Psoas muscle (tissue), 7 donors: ENCODE measurements at regions not wholly inside any gene's neighbourhood (a gene's known extent, or its start where the extent isn't known, plus 50 kb on each side); places are given as distances from the start of the nearest gene placed in this dataset.

Experiments used
- ATAC-seq, 4 donors: fragments of 200-7000 bp; cut with Tn5 transposase; one replicate each; pipeline ENCODE4 v1.9.1; 2020; ENCODE audit warnings: moderate library complexity in 3 of 4, mild to moderate bottlenecking in 2 of 4
- DNase-seq, 2 donors: peaks; one replicate each; pipeline ENCODE4 v3.0.0-alpha.2; 2020
- H3K27ac ChIP-seq: fragments of 200-600 bp; one replicate; pipeline ENCODE4 v1.8.0; 2022
- H3K27me3 ChIP-seq, 3 donors: fragments of 200-600 bp in 1 of 3; one replicate each; pipeline versions ENCODE4 v1.6.1 to v1.8.0; 2013 to 2022; ENCODE audit warnings: low read length in 2 of 3, mild to moderate bottlenecking in 2 of 3, moderate library complexity in 1 of 3; ENCODE audit not compliant: insufficient read depth in 3 of 3
- H3K36me3 ChIP-seq, 2 donors: fragments of 200-600 bp in 1 of 2; one replicate each; pipeline versions ENCODE4 v1.6.1 to v1.8.0; 2013 to 2022; ENCODE audit warnings: low read depth in 1 of 2, mild to moderate bottlenecking in 1 of 2, moderate library complexity in 1 of 2; ENCODE audit not compliant: insufficient read depth in 1 of 2
- H3K4me1 ChIP-seq: fragments of 200-600 bp; one replicate; pipeline ENCODE4 v1.8.0; 2022
- H3K4me3 ChIP-seq: fragments of 200-600 bp; one replicate; pipeline ENCODE4 v1.8.0; 2022; ENCODE audit warnings: mild to moderate bottlenecking
- H3K9me3 ChIP-seq: fragments of 200-600 bp; one replicate; pipeline ENCODE4 v1.8.0; 2022
- WGBS, 3 donors: extraction: QIAGEN DNeasy Blood & Tissue Kit; methylation state at CpG; one replicate each; pipeline versions ENCODE4 v1.1.6 to v1.1.7; 2013; 5-methylcytosine and 5-hydroxymethylcytosine counted together
- intact Hi-C, 2 donors: fragments of 100-400 bp; cut with DNase I; formaldehyde crosslinking; loops; one replicate each; pipeline versions ENCODE4 v1.11.0 to v1.14.2; 2022
- TF ChIP-seq, protein P1 (sequence below): fragments of 200-600 bp; IDR thresholded peaks from one replicate; pipeline ENCODE4 v1.8.0; 2022; ENCODE audit warnings: antibody characterized with exemption
- donor health status: healthy with polysubstance abuse.
- donor health status: DM: no; HTN: no; CAD: no; lungs with moderate emphysema.
- donor health status: Bipolar disorder and iron deficiency.
- donor health status: healthy.
- donor health status: DM: yes; HTN: yes; CAD: no.
- donor health status: DM: no; HTN: no; CAD: no.
- donor health status: DM: yes; HTN: yes; CAD: no.

DNA sequence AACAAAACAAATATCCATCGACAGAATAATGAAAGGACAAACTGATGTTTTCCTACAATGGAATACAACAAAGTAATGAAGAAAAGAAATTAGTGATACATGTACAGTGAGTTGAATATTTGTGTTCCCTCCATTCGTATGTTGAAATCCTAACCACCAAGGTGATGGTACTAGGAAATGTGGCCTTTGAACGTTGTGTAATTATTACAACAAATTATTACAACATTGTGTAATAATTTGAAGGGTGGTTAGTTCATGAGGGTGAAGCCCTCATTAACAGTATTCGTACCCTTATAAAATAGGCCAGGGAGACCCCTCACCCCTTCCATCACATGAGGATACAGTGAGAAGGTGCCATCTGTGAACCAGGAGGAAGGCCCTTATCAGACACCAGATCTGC is 339.4 kb downstream of the BMP2 start:
- TF ChIP-seq, protein P1, sequence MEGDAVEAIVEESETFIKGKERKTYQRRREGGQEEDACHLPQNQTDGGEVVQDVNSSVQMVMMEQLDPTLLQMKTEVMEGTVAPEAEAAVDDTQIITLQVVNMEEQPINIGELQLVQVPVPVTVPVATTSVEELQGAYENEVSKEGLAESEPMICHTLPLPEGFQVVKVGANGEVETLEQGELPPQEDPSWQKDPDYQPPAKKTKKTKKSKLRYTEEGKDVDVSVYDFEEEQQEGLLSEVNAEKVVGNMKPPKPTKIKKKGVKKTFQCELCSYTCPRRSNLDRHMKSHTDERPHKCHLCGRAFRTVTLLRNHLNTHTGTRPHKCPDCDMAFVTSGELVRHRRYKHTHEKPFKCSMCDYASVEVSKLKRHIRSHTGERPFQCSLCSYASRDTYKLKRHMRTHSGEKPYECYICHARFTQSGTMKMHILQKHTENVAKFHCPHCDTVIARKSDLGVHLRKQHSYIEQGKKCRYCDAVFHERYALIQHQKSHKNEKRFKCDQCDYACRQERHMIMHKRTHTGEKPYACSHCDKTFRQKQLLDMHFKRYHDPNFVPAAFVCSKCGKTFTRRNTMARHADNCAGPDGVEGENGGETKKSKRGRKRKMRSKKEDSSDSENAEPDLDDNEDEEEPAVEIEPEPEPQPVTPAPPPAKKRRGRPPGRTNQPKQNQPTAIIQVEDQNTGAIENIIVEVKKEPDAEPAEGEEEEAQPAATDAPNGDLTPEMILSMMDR, result no peak
- Histone ChIP-seq H3K27ac (no peak overlapping the region), H3K4me1 (no peaks in the 10 kb centered on the region), H3K4me3 (no peak overlapping the region), H3K9me3 (no peaks in the 10 kb centered on the region), H3K27me3 (no peaks in the 10 kb centered on the region), H3K36me3 (no peaks in the 10 kb centered on the region)
- intact Hi-C loops, result no loop called here
- 86 to 90% (median 89%) methylated on average over 4 of the region's 4 CpGs for WGBS, 3 donors
- no peak for DNase-seq
- ATAC-seq, result no peak

DNA sequence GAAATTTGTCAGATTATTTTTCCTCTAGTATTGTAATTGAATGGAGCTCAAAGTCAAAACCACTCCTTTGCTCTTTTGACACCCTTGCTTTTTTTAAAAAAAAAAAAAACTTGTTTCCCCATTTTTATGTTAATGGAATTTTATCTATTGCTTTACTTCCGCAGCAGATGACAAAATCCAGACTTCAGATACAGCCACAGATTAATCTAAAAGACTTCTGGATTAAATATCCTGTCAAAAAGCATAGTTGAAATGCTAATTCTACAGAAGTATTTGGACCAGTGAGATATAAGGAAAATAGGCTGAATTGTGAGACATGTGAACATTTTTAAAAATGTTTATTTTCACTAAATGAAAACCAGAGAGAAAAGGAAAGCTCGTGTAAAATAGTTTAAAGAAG is 341.4 kb downstream of the BMP2 start:
- Histone ChIP-seq H3K4me3 (no peak overlapping the region), H3K27ac (no peak overlapping the region), H3K36me3 (no peaks in the 10 kb centered on the region), H3K27me3 (no peaks in the 10 kb centered on the region), H3K9me3 (no peaks in the 10 kb centered on the region), H3K4me1 (no peaks in the 10 kb centered on the region)
- WGBS, 3 donors, result 79 to 84% (median 81%) methylated on average over 2 of the region's 2 CpGs
- DNase-seq, result no peak
- TF ChIP-seq, protein P1, result no peak
- ATAC-seq, result no peak
- intact Hi-C loops, result no loop called here

DNA sequence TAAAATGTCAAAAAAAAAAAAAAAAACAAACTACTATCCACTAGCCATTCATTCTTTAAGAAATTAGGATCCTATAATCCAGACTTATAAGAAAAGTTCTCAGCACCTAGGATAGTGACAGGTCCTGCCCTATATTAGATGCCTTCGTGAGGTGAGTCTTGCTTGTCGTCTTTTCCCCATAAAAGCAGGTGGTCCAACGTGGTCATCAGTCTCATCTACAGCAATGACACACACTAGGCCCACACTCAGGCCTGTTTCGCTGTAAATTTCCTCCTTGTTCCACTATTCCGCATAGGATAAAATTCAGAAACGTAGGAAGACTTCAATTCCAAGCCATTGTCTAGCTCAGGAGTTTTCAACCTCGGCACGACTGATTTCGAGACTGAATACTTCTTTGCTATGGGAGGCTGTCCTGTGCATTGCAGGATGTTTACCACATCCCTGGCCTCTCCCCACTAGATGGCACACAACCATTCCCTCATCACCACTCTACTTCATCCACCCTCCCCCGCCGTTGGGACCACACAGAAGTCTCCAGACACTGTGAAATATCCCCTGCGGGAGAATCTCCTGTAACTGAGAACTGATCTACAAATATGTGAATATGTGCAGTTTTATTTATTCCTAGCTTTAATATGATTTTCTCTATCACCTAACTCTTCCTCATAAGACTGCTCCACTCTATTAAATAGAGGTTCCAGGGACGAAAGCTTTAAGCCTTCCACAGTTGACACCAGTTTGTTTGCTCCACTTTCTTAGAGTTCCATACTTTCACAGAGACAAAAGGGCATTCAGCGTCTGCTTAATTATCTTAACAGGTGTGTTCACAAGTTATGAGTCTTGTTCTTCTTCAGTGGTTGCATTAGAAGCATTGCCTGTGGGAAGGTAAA is 346.3 kb downstream of the BMP2 start:
- no peak overlapping the region for H3K4me3 ChIP-seq
- no peaks in the 10 kb centered on the region for H3K4me1 ChIP-seq
- H3K9me3 ChIP-seq, result no peaks in the 10 kb centered on the region
- no peaks in the 10 kb centered on the region for H3K27me3 ChIP-seq
- TF ChIP-seq, protein P1, result peak; percentile 16
- H3K27ac ChIP-seq, result no peak overlapping the region
- 32 to 38% (median 33%) methylated on average over 14 of the region's 14 CpGs for WGBS, 3 donors
- DNase-seq, result peak in 1 of 2 donors; percentile 14
- intact Hi-C loops, result no loop called here
- ATAC-seq, result peak in 3 of 4 donors; percentile 43 to 51 (median 47)
- H3K36me3 ChIP-seq, result no peaks in the 10 kb centered on the region

DNA sequence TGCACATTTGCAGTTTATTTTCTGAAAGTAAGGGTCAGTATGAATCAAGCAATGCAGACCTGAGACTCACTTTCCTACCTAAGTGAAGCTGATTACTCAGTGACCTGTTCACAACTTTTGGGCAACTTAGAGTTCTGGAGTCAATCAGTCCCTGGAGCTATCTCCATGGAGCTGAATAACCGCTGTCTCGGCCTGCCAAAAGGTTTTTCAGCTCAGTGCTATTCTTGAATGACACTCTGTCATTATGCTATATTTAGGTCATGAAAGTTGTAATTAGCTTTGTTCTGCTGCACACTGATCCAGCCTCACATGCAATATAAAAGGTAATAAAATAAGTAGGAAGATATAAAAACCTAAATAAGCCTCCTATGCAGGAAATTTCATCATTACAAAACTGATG is 356.0 kb downstream of the BMP2 start:
- Histone ChIP-seq H3K27ac (no peak overlapping the region), H3K36me3 (no peaks in the 10 kb centered on the region), H3K27me3 (no peaks in the 10 kb centered on the region), H3K4me1 (no peaks in the 10 kb centered on the region), H3K9me3 (no peaks in the 10 kb centered on the region), H3K4me3 (no peak overlapping the region)
- TF ChIP-seq, protein P1, result no peak
- intact Hi-C loops, result no loop called here
- 36 to 82% (median 41%) methylated on average over 2 of the region's 2 CpGs for WGBS, 3 donors
- ATAC-seq (peak in 2 of 4 donors; percentile 29 to 46), DNase-seq (no peak)
